Suprapubic skin (tissue), 4 donors: ENCODE measurements at regions not wholly inside any gene's neighbourhood (a gene's known extent, or its start where the extent isn't known, plus 50 kb on each side); places are given as distances from the start of the nearest gene placed in this dataset.

Experiments used
- EP300 ChIP-seq: sonication (generic); formaldehyde crosslinking; IDR thresholded peaks from one replicate; pipeline ENCODE4 v1.6.1; 2017; ENCODE audit warnings: antibody characterized with exemption
- POLR2A ChIP-seq, 2 donors: fragments of 450-650 bp; IDR thresholded peaks; one replicate each; pipeline ENCODE4 v1.6.1; 2017; ENCODE audit warnings: antibody characterized with exemption in 2 of 2, mild to moderate bottlenecking in 2 of 2, moderate library complexity in 2 of 2
- POLR2AphosphoS5 ChIP-seq, 3 donors: sonication (generic); formaldehyde crosslinking; IDR thresholded peaks; one replicate each; pipeline ENCODE4 v1.6.1; 2017; ENCODE audit warnings: antibody characterized with exemption in 3 of 3
- TF ChIP-seq, protein P1 (sequence below), 2 donors: fragments of 200-600 bp in 1 of 2; fragments of 450-650 bp in 1 of 2; sonication (generic) in 1 of 2; IDR thresholded peaks; one replicate each; pipeline ENCODE4 v1.5.1; 2016 to 2019; ENCODE audit warnings: antibody characterized with exemption in 2 of 2, mild to moderate bottlenecking in 1 of 2, moderate library complexity in 1 of 2

DNA sequence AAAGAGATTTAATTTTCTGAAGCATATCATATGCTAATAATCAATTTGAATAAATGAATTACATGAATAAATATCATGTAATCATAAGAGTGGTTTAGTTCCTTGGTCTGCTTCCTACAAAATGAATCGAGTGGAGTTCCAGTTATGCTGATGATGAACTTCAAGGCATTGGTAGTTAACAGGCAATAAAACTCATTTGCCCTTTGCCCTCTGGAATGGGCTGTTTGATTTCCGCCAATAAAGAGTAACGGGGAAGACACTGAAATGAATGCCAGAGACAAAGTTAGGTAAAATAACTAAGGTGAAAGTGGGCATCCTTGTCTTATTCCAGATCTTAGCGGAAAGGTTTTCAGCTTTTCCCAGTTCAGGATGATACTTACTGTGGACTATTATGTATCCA lies 90.1 kb downstream of the C3orf38 start:
- TF ChIP-seq EP300 (no peak), POLR2A (IDR thresholded peaks at IDR 0.05) (no peak), POLR2AphosphoS5 (IDR thresholded peaks at IDR 0.05) (no peak)
- TF ChIP-seq, protein P1, sequence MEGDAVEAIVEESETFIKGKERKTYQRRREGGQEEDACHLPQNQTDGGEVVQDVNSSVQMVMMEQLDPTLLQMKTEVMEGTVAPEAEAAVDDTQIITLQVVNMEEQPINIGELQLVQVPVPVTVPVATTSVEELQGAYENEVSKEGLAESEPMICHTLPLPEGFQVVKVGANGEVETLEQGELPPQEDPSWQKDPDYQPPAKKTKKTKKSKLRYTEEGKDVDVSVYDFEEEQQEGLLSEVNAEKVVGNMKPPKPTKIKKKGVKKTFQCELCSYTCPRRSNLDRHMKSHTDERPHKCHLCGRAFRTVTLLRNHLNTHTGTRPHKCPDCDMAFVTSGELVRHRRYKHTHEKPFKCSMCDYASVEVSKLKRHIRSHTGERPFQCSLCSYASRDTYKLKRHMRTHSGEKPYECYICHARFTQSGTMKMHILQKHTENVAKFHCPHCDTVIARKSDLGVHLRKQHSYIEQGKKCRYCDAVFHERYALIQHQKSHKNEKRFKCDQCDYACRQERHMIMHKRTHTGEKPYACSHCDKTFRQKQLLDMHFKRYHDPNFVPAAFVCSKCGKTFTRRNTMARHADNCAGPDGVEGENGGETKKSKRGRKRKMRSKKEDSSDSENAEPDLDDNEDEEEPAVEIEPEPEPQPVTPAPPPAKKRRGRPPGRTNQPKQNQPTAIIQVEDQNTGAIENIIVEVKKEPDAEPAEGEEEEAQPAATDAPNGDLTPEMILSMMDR (IDR thresholded peaks at IDR 0.05), result no peak
